K562 (cell line): ENCODE measurements at regions not wholly inside any gene's neighbourhood (a gene's known extent, or its start where the extent isn't known, plus 50 kb on each side); places are given as distances from the start of the nearest gene placed in this dataset.

Source experiments
- ATAC-seq: fragments of 200-7000 bp; cut with Tn5 transposase; 3 replicates; pipeline ENCODE4 v1.9.1; 2020; ENCODE audit warnings: moderate library complexity
- BruUV-seq: library from RNA; stranded (reverse); fragments of 400-500 nt; replicated peaks from 2 replicates; lab custom pipeline; 2021; lab: Mats Ljungman, UMichigan
- CTCF ChIA-PET: fragments of 300-600 bp; formaldehyde crosslinking; extraction: SDS; loops from one replicate; lab custom pipeline; 2021; ENCODE audit warnings: low intra/inter-chr PET ratio; lab: Yijun Ruan, JAX
- POLR2A ChIA-PET: fragments of 300-600, 350-650 bp; sonication (Branson Sonifier 250); formaldehyde crosslinking; extraction: SDS; loops from one replicate; lab custom pipeline; 2021; ENCODE audit warnings: antibody characterized with exemption, inconsistent platforms; lab: Yijun Ruan, JAX
- DNase-seq, 4 experiments: peaks; one replicate each; pipeline versions ENCODE4 v3.0.0 to v3.0.0-alpha.2; 2011 to 2018; ENCODE audit warnings: low spot score in 3 of 4, mixed read lengths in 3 of 4; ENCODE audit errors: extremely low read depth in 1 of 4
- FAIRE-seq: peaks from 2 replicates; lab custom pipeline; 2011; peaks lifted over from hg19 to GRCh38; lab: Jason Lieb, UNC
- H2AFZ ChIP-seq: 2 replicates; pipeline ENCODE4 v1.6.0; 2011; ENCODE audit warnings: low read depth, low read length, control low read depth, inconsistent platforms
- H3K27ac ChIP-seq: fragments of 200-600 bp; 3 replicates; pipeline ENCODE4 v1.8.0; 2011; ENCODE audit warnings: low read depth, mild to moderate bottlenecking, control low read depth, inconsistent platforms, low read length, moderate library complexity, mixed read lengths; ENCODE audit errors: extremely low read depth
- H3K27me3 ChIP-seq, 2 experiments: fragments of 300-600 bp in 1 of 2; 2 replicates in 1 of 2; 3 replicates in 1 of 2; pipeline versions ENCODE4 v1.6.0 to v1.8.0; 2011; ENCODE audit warnings: inconsistent platforms in 2 of 2, low read length in 2 of 2, mild to moderate bottlenecking in 1 of 2, mixed read lengths in 1 of 2, moderate library complexity in 1 of 2; ENCODE audit not compliant: control insufficient read depth in 2 of 2, insufficient read depth in 2 of 2
- H3K36me3 ChIP-seq: fragments of 300-600 bp; 3 replicates; pipeline ENCODE4 v1.8.0; 2011; ENCODE audit warnings: mild to moderate bottlenecking, low read length, inconsistent platforms; ENCODE audit not compliant: control insufficient read depth, insufficient read depth
- H3K4me1 ChIP-seq, 2 experiments: fragments of 200-600 bp in 1 of 2; replicated peaks in 1 of 2; 2 replicates in 1 of 2; 3 replicates in 1 of 2; pipeline versions ENCODE4 v1.5.1 to v1.8.0; 2011; ENCODE audit warnings: inconsistent platforms in 2 of 2, low read length in 2 of 2, mild to moderate bottlenecking in 1 of 2, mixed read lengths in 1 of 2, moderate library complexity in 1 of 2; ENCODE audit not compliant: control insufficient read depth in 2 of 2, insufficient read depth in 2 of 2
- H3K4me2 ChIP-seq: 2 replicates; pipeline ENCODE4 v1.6.1; 2011; ENCODE audit warnings: low read length, control low read depth, inconsistent platforms, mixed read lengths; ENCODE audit not compliant: insufficient read depth
- H3K4me3 ChIP-seq: fragments of 200-600 bp; sonication (generic), shearing (Covaris generic); 2 replicates; pipeline ENCODE4 v1.5.1; 2016; ENCODE audit warnings: control low read depth, inconsistent platforms
- H3K79me2 ChIP-seq: fragments of 200-600 bp; 3 replicates; pipeline ENCODE4 v1.8.0; 2011; ENCODE audit warnings: low read length, inconsistent platforms; ENCODE audit not compliant: control insufficient read depth, insufficient read depth
- H3K9ac ChIP-seq, 2 experiments: 2 replicates each; pipeline versions ENCODE4 v1.6.0 to v1.6.1; 2011; ENCODE audit warnings: low read depth in 2 of 2, low read length in 2 of 2, control low read depth in 1 of 2, inconsistent platforms in 1 of 2, mild to moderate bottlenecking in 1 of 2, mixed read lengths in 1 of 2; ENCODE audit not compliant: insufficient read depth in 1 of 2
- H3K9me1 ChIP-seq: one replicate; pipeline ENCODE4 v1.6.0; 2011; ENCODE audit warnings: inconsistent platforms, mild to moderate bottlenecking, low read length, moderate library complexity; ENCODE audit not compliant: control insufficient read depth, insufficient read depth
- H3K9me3 ChIP-seq: replicated peaks from 2 replicates; pipeline ENCODE4 v1.5.1; 2011; ENCODE audit warnings: low read depth, low read length, inconsistent platforms; ENCODE audit not compliant: control insufficient read depth, insufficient read depth
- H4K20me1 ChIP-seq: replicated peaks from 2 replicates; pipeline ENCODE4 v1.6.1; 2011; ENCODE audit warnings: low read length, inconsistent platforms, mixed read lengths; ENCODE audit not compliant: control insufficient read depth, insufficient read depth
- BRF1 ChIP-seq: IDR thresholded peaks from 3 replicates; pipeline ENCODE4 v1.6.1; 2011; ENCODE audit warnings: borderline replicate concordance, mild to moderate bottlenecking; ENCODE audit not compliant: insufficient read length; ENCODE audit errors: extremely low read depth
- NFRKB ChIP-seq: fragments of 450-650 bp; IDR thresholded peaks from 2 replicates; pipeline ENCODE4 v1.6.1; 2016; ENCODE audit warnings: low read depth
- ZNF146 ChIP-seq: IDR thresholded peaks from one replicate; pipeline ENCODE4 v1.6.1; 2018; ENCODE audit warnings: missing compliant biosample characterization; ENCODE audit not compliant: unreplicated experiment
- ZNF347 ChIP-seq: fragments of 450-650 bp; formaldehyde crosslinking; IDR thresholded peaks from 2 replicates; pipeline ENCODE4 v1.4.0; 2020; ENCODE audit warnings: low read depth, mild to moderate bottlenecking, moderate library complexity
- ZSCAN29 ChIP-seq: fragments of 450-650 bp; IDR thresholded peaks from 2 replicates; pipeline ENCODE4 v1.6.1; 2017
- WGBS: fragments of 100-300 bp; shearing (Covaris generic); methylation state at CpG from one replicate; pipeline ENCODE4 v1.1.6; 2016; ENCODE audit warnings: low coverage, mixed read lengths; ENCODE audit not compliant: insufficient coverage; ENCODE audit errors: missing lambda C conversion rate; 5-methylcytosine and 5-hydroxymethylcytosine counted together
- in situ Hi-C: fragments of 300-500 bp; cut with MboI; formaldehyde crosslinking; loops from 4 replicates; pipeline ENCODE4 v1.15.0; 2018; ENCODE audit warnings: inconsistent platforms, mixed read lengths
- intact Hi-C: fragments of 100-400 bp; cut with micrococcal nuclease; formaldehyde crosslinking; loops from 2 replicates; pipeline ENCODE4 v1.14.2; 2022
- TF ChIP-seq, protein P1 (sequence below): fragments of 250-450 bp; sonication (Bioruptor Pico); IDR thresholded peaks from 2 replicates; pipeline ENCODE4 v1.5.0; 2021; ENCODE audit warnings: mild to moderate bottlenecking, moderate library complexity
- TF ChIP-seq, protein P2 (sequence below): fragments of 450-650 bp; formaldehyde crosslinking; IDR thresholded peaks from 2 replicates; pipeline ENCODE4 v1.4.0; 2022; ENCODE audit warnings: missing genetic modification characterization

DNA sequence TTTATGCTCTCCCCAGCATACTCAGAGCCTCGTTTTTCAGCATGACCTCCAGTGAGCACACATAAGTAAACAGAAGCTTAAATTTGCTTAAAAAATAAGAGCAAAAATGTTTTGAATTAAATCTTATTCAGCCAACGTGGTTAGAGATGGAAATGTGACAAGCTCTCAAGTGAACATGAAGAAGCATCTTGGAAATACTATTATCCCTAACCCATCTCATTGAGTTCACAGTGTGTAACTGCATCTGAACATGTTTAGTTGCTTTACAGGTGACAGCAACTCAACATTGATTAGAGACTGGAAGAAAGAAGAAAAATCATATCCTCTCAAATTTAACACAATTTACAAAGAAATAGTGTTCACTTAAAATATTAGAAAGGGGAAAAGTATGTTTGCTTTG is 1785.1 kb downstream of the MAT2B start:
- FAIRE-seq: no peak
- CTCF ChIA-PET: no interaction called here
- POLR2A ChIA-PET: no interaction called here

DNA sequence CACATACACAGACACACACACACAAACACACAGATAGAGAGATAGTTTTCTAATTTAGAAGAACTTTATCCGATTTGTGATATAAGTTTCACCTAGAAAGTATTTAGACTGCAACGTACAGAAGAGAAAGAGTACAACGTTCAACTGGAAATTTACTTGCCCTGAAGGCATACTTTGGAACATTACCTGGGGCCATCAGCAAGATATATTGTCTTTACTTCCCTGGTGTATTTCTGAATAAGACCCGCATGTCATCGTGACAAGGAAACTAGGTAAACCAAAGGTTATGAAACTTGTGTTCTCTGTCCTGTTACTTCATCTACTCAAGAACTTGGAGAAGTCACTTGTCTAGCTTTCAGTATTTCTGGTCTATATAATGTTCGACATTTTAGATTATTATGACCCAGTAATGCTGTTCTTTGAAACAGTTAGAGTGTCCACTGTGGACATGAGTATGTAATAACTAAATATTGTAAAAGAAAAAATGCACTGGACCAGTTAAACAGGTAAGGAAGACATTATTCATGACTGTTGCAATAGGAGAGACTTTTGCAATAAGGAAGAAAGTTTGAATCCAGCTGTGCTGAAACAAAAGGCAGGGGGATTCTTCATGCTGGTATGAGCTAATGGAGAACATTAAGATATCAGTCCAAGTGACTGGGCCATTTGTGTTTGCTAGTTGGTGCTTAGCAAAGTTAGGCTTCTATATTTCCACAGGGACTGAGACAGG is 1791.1 kb downstream of the MAT2B start:
- ChIA-PET POLR2A (no interaction called here), CTCF (no interaction called here)
- H3K27me3 ChIP-seq: no peaks in the 10 kb centered on the region
- no peak overlapping the region for H3K27ac ChIP-seq
- H3K9me3 ChIP-seq: no peaks in the 10 kb centered on the region
- H3K4me3 ChIP-seq: no peak overlapping the region
- H3K36me3 ChIP-seq: no peaks in the 10 kb centered on the region
- intact Hi-C loops: no loop called here
- in situ Hi-C loops: no loop called here
- ATAC-seq (no peak), DNase-seq (no peak), FAIRE-seq (no peak)
- no peak overlapping the region for H3K4me2 ChIP-seq
- TF ChIP-seq BRF1 (no peak), ZNF347 (CRISPR knock-in tag) (no peak), ZNF146 (CRISPR knock-in tag) (no peak), NFRKB (no peak)
- TF ChIP-seq, protein P1, sequence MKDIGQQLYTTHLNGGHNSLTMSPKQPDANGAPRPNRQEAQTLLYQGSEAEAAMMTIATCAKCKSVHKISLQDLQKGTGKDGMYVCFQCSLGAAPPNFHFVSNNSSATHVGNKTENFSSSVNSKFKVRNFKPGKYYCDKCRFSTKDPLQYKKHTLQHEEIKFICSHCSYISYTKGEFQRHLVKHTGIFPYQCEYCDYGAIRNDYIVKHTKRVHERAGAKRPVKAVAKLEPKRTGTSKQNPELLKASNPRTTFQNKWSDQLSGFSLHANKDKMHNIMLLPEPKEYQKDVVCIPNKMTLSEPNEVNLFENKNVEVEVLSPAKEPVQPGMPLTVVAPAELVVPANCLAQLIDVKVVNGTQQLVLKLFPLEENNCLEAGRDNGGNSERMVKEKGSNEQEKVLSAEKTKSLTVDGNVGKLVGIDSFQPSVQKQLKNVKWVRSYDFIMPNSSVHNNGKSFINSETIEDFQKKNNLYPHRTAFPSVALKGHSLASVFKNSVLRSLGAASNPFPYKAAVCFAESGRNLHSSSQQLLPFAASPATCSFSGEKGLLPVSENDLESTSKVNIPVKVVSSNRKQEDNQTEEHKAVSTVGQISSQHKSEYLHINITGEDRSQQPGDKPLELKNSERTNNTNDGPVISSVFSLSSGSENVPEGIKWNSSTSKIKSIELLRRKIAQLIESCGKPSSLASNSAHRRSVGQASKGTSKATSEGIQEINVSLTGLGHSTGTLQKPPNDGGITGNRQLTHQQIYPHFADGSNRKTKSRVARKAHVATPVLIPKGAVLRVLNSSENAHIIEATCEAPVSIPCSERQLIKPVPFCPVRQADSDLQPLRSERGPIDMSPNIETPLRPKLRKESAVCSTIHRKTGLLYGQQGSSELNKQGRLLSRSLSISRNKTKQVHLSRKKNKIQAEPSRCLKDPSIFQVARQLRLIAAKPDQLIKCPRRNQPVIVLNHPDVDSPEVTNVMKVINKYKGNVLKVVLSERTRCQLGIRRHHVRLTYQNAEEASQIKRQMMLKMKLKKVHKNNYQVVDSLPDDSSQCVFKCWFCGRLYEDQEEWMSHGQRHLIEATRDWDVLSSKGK: no peak
- TF ChIP-seq, protein P2, sequence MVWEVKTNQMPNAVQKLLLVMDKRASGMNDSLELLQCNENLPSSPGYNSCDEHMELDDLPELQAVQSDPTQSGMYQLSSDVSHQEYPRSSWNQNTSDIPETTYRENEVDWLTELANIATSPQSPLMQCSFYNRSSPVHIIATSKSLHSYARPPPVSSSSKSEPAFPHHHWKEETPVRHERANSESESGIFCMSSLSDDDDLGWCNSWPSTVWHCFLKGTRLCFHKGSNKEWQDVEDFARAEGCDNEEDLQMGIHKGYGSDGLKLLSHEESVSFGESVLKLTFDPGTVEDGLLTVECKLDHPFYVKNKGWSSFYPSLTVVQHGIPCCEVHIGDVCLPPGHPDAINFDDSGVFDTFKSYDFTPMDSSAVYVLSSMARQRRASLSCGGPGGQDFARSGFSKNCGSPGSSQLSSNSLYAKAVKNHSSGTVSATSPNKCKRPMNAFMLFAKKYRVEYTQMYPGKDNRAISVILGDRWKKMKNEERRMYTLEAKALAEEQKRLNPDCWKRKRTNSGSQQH (CRISPR knock-in tag): no peak
- no peaks in the 10 kb centered on the region for H3K4me1 ChIP-seq
- no peaks in the 10 kb centered on the region for H3K9me1 ChIP-seq
- no TSS peak for BruUV-seq
- H3K9ac ChIP-seq: no peak overlapping the region
- H2AFZ ChIP-seq: no peak overlapping the region
- H4K20me1 ChIP-seq: no peaks in the 10 kb centered on the region
- WGBS: 0% methylated on average over 6 of the region's 6 CpGs
- no peaks in the 10 kb centered on the region for H3K79me2 ChIP-seq

More for the DNA sequence above, 1785.1 kb downstream of the MAT2B start:
- no peaks in the 10 kb centered on the region for H3K9me1 ChIP-seq
- no peaks in the 10 kb centered on the region for H3K4me1 ChIP-seq
- H3K27me3 ChIP-seq: no peaks in the 10 kb centered on the region
- no peaks in the 10 kb centered on the region for H3K79me2 ChIP-seq
- WGBS: 0% methylated on average over 2 of the region's 2 CpGs
- no peak overlapping the region for H3K9ac ChIP-seq
- in situ Hi-C loops: no loop called here
- no peak overlapping the region for H3K27ac ChIP-seq
- no TSS peak for BruUV-seq
- no peak for TF ChIP-seq ZSCAN29
- H3K36me3 ChIP-seq: no peaks in the 10 kb centered on the region
- intact Hi-C loops: no loop called here
- H4K20me1 ChIP-seq: no peaks in the 10 kb centered on the region
- H3K4me3 ChIP-seq: no peak overlapping the region
- DNase-seq: no peak
- no peak overlapping the region for H3K4me2 ChIP-seq
- ATAC-seq: no peak
- no peak overlapping the region for H2AFZ ChIP-seq
- no peaks in the 10 kb centered on the region for H3K9me3 ChIP-seq
